ENCODE measurements at regions not wholly inside any gene's neighbourhood (a gene's known extent, or its start where the extent isn't known, plus 50 kb on each side); places are given as distances from the start of the nearest gene placed in this dataset.

DNA sequence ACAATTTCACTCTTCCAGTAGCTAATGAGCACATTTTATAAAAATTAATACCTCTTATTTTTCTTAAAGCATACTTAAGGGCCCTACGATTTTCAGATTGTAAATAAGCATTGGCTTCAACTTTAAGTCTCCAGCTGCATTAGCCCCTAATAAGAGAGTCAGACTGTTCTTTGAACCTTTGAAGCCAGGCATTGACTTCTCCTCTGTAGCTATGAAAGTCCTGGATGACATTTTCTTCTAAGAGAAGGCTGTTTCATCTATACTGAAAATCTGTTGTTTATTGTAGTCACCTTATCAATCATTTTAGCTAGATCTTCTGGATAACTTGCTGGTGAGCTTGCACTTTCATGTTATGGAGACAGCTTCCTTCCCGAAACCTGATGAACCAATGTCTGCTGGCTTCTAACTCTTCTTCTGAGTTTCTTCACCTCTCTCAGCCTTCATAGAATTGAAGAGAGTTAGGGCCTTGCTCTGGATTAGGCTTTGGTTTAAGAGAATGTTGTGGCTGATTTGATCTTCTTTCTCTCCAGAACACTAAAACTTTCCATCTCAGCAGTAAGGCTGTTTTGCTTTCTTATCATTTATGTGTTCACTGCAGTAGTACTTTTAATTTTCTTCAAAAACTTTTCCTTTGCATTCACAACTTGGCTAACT is 377.1 kb upstream of the RGS6 start:
- TF ChIP-seq, protein P1, sequence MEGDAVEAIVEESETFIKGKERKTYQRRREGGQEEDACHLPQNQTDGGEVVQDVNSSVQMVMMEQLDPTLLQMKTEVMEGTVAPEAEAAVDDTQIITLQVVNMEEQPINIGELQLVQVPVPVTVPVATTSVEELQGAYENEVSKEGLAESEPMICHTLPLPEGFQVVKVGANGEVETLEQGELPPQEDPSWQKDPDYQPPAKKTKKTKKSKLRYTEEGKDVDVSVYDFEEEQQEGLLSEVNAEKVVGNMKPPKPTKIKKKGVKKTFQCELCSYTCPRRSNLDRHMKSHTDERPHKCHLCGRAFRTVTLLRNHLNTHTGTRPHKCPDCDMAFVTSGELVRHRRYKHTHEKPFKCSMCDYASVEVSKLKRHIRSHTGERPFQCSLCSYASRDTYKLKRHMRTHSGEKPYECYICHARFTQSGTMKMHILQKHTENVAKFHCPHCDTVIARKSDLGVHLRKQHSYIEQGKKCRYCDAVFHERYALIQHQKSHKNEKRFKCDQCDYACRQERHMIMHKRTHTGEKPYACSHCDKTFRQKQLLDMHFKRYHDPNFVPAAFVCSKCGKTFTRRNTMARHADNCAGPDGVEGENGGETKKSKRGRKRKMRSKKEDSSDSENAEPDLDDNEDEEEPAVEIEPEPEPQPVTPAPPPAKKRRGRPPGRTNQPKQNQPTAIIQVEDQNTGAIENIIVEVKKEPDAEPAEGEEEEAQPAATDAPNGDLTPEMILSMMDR (IDR thresholded peaks at IDR 0.05) = no peak
- TF ChIP-seq POLR2A (IDR thresholded peaks at IDR 0.05) = no peak

Data from lower leg skin (tissue), 3 donors.